ENCODE measurements at regions not wholly inside any gene's neighbourhood (a gene's known extent, or its start where the extent isn't known, plus 50 kb on each side); places are given as distances from the start of the nearest gene placed in this dataset.
"Not testable (repeated sequence)": the region's sequence is repeated elsewhere in the genome, so short reads cannot be mapped to it uniquely, and the experiment has no call there.

GRCh38 chr16:60717808-60718207, 1318.4 kb downstream of the CDH8 start:
- in situ Hi-C loops (cut with HindIII; ENCODE audit: low sequenced_read_pairs): no loop called here

- in situ Hi-C loops (cut with HindIII; ENCODE audit: low sequenced_read_pairs): no loop called here
Measured at GRCh38 chr16:60712144-60712543, 1324.1 kb downstream of the CDH8 start.

DNA sequence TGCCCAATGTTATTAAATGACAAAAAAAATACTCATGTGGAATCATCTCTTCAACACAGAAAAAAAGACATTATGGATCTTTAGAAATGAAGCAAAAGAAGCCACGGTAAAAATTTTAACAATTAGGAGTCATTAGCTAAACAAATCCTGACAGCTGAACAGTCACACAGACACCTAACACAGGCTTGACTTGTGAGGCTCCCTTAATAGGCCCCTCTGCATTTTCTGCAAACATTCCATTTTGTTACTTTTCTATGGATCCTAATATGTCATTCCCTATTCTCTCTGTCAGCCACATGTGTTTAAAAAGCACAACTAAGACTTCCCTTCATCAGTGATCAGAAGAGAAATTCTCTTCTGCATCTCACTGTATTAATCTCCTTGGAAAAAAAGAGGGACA, 1331.5 kb downstream of the CDH8 start:
- in situ Hi-C loops (cut with HindIII; ENCODE audit: low sequenced_read_pairs): no loop called here

- in situ Hi-C loops (cut with HindIII; ENCODE audit: low sequenced_read_pairs): no loop called here
Measured at GRCh38 chr16:60703096-60703495, 1333.1 kb downstream of the CDH8 start.

- in situ Hi-C loops (cut with HindIII; ENCODE audit: low sequenced_read_pairs): no loop called here
Measured at GRCh38 chr16:60686824-60687223, 1349.4 kb downstream of the CDH8 start.

- in situ Hi-C loops (cut with HindIII; ENCODE audit: low sequenced_read_pairs): no loop called here
Measured at GRCh38 chr16:60684002-60684401, 1352.2 kb downstream of the CDH8 start.

GRCh38 chr16:60682219-60682618, 1354.0 kb downstream of the CDH8 start:
- in situ Hi-C loops (cut with HindIII; ENCODE audit: low sequenced_read_pairs): no loop called here

GRCh38 chr16:60681043-60681442, 1355.2 kb downstream of the CDH8 start:
- in situ Hi-C loops (cut with HindIII; ENCODE audit: low sequenced_read_pairs): no loop called here

GRCh38 chr16:60675022-60675421, 1361.2 kb downstream of the CDH8 start:
- in situ Hi-C loops (cut with HindIII; ENCODE audit: low sequenced_read_pairs): no loop called here

DNA sequence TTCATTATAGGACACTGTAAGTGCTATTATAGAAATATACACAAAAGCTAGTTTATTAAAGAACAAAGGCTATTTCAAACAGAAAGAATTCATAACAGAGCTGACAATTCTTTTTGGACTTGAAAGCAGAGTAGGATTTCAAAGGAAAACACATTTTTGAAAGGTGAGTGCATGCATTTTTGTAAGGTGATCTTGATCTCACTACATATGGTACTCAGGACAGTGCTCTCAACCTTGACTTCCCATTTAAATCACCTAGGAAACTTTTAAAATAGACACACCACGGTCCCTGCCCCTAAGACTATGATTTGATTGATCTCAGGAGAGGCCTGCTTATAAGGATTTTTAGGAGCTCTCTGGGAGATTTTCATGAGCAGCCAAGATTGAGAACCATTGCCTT, 1362.0 kb downstream of the CDH8 start:
- in situ Hi-C loops (cut with HindIII; ENCODE audit: low sequenced_read_pairs): no loop called here

DNA sequence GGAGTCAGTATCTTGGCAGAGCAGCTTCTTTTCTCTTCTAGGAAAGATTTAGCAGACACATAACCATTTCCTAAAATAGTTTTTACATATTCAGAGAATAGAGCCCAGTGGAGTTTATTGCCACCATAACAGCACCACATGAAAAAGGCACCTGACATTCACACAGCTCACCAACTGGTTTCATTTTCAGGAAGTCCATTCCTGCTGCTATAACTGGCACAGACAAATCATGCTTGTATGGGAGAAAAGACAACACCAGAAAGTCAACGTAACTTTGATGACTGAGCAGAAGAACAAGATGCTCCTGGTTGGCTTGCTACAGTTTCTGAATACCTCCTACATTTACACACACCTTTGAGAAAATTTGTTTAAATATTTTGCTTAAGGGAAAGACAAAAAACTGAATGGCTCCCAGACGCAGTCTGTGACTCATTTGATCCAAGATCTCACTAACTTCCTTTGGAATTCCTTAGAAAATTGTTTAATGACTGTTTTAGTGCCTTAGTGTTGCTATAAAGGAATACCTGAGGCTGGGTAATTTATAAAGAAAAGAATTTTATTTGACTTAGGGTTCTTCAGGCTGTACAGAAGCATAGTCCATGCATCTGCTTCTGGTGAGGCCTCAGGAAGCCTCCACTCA, 1380.6 kb downstream of the CDH8 start:
- in situ Hi-C loops (cut with HindIII; ENCODE audit: low sequenced_read_pairs): no loop called here

DNA sequence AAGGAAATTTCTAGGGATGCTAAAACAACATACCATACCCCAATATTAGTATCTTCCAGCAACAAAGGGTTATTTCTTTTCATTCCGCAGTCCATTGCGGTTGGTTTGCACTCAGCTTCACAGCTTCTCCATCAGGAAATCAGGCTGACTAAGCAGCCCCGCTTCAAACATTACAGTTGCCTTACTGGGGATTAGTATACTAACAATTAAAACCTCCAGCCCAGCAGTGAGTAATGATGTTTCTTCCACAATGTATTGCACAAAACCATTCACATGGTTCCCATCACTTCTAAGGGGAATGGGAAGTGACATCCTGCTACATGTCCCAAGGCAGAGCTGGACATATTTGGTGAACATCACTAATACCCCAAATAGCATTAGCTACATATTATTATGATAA, 1384.9 kb downstream of the CDH8 start:
- in situ Hi-C loops (cut with HindIII; ENCODE audit: low sequenced_read_pairs): no loop called here

DNA sequence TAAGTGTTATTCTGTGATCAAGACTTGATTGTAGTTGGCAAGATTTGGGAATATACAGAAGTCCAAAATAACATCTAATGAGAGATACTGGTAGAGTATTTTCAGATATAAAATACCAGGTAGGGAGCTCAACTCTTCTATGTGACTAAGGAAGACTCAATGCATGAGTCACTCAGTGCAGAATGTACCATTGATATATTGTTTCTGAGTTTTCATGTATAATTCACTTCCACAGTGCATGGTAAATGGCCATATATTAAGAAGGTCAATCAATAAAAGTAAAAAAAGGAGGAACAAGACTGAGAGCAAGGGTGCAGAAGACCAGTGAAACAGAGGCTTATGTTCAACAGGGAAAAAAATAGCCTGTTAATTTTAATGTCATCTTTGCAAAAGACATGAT, 1387.9 kb downstream of the CDH8 start:
- in situ Hi-C loops (cut with HindIII; ENCODE audit: low sequenced_read_pairs): no loop called here

- in situ Hi-C loops (cut with HindIII; ENCODE audit: low sequenced_read_pairs): not testable (repeated sequence)
Measured at GRCh38 chr16:60647388-60647787, 1388.8 kb downstream of the CDH8 start.

- in situ Hi-C loops (cut with HindIII; ENCODE audit: low sequenced_read_pairs): no loop called here
Measured at GRCh38 chr16:60646631-60647030, 1389.6 kb downstream of the CDH8 start.

DNA sequence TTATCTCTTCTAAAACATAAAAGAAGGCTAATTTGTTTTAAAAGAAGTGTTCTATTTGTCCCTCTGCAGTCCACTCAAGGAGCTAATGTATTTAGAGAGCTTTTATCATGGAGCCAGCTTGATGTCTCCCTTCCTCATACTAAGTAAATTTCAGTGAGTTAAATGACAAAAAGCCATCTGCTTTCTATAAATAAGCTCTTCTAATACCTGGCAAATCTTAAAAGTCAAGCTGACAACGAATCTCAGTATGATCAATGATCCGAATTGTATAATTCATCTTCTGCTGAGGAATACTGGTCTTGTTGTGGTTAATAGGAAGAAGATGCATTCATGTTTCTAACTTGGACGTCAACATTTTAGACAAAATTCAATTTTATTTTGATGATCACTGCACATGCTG, 1390.7 kb downstream of the CDH8 start:
- in situ Hi-C loops (cut with HindIII; ENCODE audit: low sequenced_read_pairs): no loop called here

GRCh38 chr16:60642956-60643355, 1393.3 kb downstream of the CDH8 start:
- in situ Hi-C loops (cut with HindIII; ENCODE audit: low sequenced_read_pairs): no loop called here

GRCh38 chr16:60641067-60641665, 1395.1 kb downstream of the CDH8 start:
- in situ Hi-C loops (cut with HindIII; ENCODE audit: low sequenced_read_pairs): no loop called here

- in situ Hi-C loops (cut with HindIII; ENCODE audit: low sequenced_read_pairs): no loop called here
Measured at GRCh38 chr16:60640038-60640437, 1396.2 kb downstream of the CDH8 start.

GRCh38 chr16:60636636-60637035, 1399.6 kb downstream of the CDH8 start:
- in situ Hi-C loops (cut with HindIII; ENCODE audit: low sequenced_read_pairs): not testable (repeated sequence)

- in situ Hi-C loops (cut with HindIII; ENCODE audit: low sequenced_read_pairs): no loop called here
Measured at GRCh38 chr16:60636117-60636516, 1400.1 kb downstream of the CDH8 start.

DNA sequence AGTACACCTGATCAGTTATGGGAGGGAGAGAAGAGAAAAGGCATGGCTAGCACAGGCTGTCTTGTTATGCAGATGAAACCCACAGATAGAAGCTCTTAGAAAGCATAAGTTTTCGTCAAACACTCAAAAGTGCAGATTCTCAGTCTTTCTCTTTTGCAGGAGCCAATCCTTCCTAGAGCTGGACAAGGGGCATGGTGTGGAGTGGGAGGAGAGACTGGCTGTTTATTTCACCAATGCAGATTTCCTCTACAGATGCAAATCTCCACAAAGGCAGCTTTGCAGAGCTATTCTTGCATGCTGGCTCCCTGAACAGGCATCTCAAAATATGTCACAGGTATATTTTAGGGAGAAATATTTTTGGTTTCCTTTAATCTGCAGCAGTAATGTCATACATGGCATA, 1400.7 kb downstream of the CDH8 start:
- in situ Hi-C loops (cut with HindIII; ENCODE audit: low sequenced_read_pairs): no loop called here

GRCh38 chr16:60611844-60612243, 1424.4 kb downstream of the CDH8 start:
- in situ Hi-C loops (cut with HindIII; ENCODE audit: low sequenced_read_pairs): no loop called here

Measured in DLD1 (cell line).